ENCODE measurements at regions not wholly inside any gene's neighbourhood (a gene's known extent, or its start where the extent isn't known, plus 50 kb on each side); places are given as distances from the start of the nearest gene placed in this dataset.

DNA sequence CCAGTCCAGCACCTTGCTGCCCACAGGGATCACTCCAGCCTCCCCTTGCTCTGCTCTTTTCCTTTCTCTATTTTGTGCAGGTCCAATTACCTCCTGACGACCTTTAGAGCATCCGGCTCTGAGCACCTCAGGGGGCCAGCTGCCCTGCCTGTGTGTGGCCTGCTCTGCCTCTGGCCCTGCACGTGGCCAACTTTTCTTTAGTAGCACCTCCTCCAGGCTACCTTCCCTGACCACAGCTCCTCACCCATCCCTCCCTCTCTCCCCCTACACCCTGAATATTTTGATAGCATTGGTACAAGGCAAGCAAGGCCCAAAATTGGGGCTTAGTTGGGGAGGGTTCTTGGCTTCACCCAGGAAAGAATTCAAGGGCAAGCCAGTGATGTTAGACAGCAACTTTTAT lies 66.9 kb upstream of the PRR20G start:
- TF ChIP-seq, protein P1, sequence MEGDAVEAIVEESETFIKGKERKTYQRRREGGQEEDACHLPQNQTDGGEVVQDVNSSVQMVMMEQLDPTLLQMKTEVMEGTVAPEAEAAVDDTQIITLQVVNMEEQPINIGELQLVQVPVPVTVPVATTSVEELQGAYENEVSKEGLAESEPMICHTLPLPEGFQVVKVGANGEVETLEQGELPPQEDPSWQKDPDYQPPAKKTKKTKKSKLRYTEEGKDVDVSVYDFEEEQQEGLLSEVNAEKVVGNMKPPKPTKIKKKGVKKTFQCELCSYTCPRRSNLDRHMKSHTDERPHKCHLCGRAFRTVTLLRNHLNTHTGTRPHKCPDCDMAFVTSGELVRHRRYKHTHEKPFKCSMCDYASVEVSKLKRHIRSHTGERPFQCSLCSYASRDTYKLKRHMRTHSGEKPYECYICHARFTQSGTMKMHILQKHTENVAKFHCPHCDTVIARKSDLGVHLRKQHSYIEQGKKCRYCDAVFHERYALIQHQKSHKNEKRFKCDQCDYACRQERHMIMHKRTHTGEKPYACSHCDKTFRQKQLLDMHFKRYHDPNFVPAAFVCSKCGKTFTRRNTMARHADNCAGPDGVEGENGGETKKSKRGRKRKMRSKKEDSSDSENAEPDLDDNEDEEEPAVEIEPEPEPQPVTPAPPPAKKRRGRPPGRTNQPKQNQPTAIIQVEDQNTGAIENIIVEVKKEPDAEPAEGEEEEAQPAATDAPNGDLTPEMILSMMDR (IDR thresholded peaks at IDR 0.05; ENCODE audit: low read depth, low read length) = no peak
- no peak for TF ChIP-seq POLR2A (IDR thresholded peaks at IDR 0.05; ENCODE audit: extremely low read depth, insufficient read length)
- TF ChIP-seq, protein P2, sequence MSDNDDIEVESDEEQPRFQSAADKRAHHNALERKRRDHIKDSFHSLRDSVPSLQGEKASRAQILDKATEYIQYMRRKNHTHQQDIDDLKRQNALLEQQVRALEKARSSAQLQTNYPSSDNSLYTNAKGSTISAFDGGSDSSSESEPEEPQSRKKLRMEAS (IDR thresholded peaks at IDR 0.05; ENCODE audit: low read depth, low read length) = no peak

Data from NB4 (cell line).